OCI-LY3 (cell line): ENCODE measurements at regions not wholly inside any gene's neighbourhood (a gene's known extent, or its start where the extent isn't known, plus 50 kb on each side); places are given as distances from the start of the nearest gene placed in this dataset.

ENCODE experiments used
- H2AFZ ChIP-seq: fragments of 200-600, 300-600 bp; shearing (Covaris generic); 2 replicates; pipeline ENCODE4 v1.6.0; 2014; ENCODE audit warnings: antibody characterized with exemption, low read depth, low read length
- H3K27ac ChIP-seq: fragments of 200-600, 300-600 bp; sonication (generic); 2 replicates; pipeline ENCODE4 v1.5.1; 2014; ENCODE audit warnings: mild to moderate bottlenecking, low read length, moderate library complexity, mixed read lengths
- H3K27me3 ChIP-seq: fragments of 200-600, 300-600 bp; sonication (generic); 2 replicates; pipeline ENCODE4 v1.6.1; 2014; ENCODE audit warnings: low read depth, low read length, mixed read lengths
- H3K36me3 ChIP-seq: fragments of 200-600, 300-600 bp; sonication (generic); replicated peaks from 2 replicates; pipeline ENCODE3; 2014; ENCODE audit warnings: low read depth, low read length, mixed read lengths
- H3K4me1 ChIP-seq: fragments of 300-600, 200-600 bp; sonication (generic); 2 replicates; pipeline ENCODE4 v1.6.1; 2014; ENCODE audit warnings: low read length, mixed read lengths
- H3K4me2 ChIP-seq: fragments of 200-600, 300-600 bp; sonication (generic); 2 replicates; pipeline ENCODE4 v1.6.1; 2014; ENCODE audit warnings: low read length, mixed read lengths
- H3K4me3 ChIP-seq: fragments of 300-600, 200-600 bp; sonication (generic); 2 replicates; pipeline ENCODE4 v1.5.1; 2014; ENCODE audit warnings: antibody characterized with exemption, mild to moderate bottlenecking, low read length, moderate library complexity
- H3K79me2 ChIP-seq: fragments of 300-600, 200-600 bp; shearing (Covaris generic); 2 replicates; pipeline ENCODE4 v1.6.1; 2014; ENCODE audit warnings: mild to moderate bottlenecking, low read length, mixed read lengths
- H3K9ac ChIP-seq: fragments of 300-600, 200-600 bp; shearing (Covaris generic); 2 replicates; pipeline ENCODE4 v1.6.0; 2014; ENCODE audit warnings: mild to moderate bottlenecking, low read length, moderate library complexity
- H3K9me3 ChIP-seq: fragments of 200-600, 300-600 bp; shearing (Covaris generic); 2 replicates; pipeline ENCODE4 v1.6.1; 2014; ENCODE audit warnings: low read length, mixed read lengths; ENCODE audit not compliant: insufficient read depth
- H4K20me1 ChIP-seq: fragments of 200-600, 300-600 bp; sonication (generic); 2 replicates; pipeline ENCODE4 v1.6.1; 2016; ENCODE audit warnings: low read length, mixed read lengths; ENCODE audit not compliant: insufficient read depth
- EZH2phosphoT487 ChIP-seq: fragments of 200-600 bp; shearing (Covaris generic); IDR thresholded peaks from 2 replicates; pipeline ENCODE4 v1.6.1; 2018; ENCODE audit warnings: antibody characterized with exemption, mixed run types, low read depth
- TF ChIP-seq, protein P1 (sequence below): fragments of 200-600, 300-600 bp; sonication (generic); IDR thresholded peaks from 2 replicates; pipeline ENCODE4 v1.5.1; 2014; ENCODE audit warnings: antibody characterized with exemption, low read length, low read depth

GRCh38 chr6:11332463-11332862 lies 100.0 kb upstream of the NEDD9 start:
- H3K9ac ChIP-seq = no peak overlapping the region
- H2AFZ ChIP-seq = no peak overlapping the region
- H4K20me1 ChIP-seq = peaks cover 55% of the 10 kb centered on the region
- TF ChIP-seq EZH2phosphoT487 = no peak
- TF ChIP-seq, protein P1, sequence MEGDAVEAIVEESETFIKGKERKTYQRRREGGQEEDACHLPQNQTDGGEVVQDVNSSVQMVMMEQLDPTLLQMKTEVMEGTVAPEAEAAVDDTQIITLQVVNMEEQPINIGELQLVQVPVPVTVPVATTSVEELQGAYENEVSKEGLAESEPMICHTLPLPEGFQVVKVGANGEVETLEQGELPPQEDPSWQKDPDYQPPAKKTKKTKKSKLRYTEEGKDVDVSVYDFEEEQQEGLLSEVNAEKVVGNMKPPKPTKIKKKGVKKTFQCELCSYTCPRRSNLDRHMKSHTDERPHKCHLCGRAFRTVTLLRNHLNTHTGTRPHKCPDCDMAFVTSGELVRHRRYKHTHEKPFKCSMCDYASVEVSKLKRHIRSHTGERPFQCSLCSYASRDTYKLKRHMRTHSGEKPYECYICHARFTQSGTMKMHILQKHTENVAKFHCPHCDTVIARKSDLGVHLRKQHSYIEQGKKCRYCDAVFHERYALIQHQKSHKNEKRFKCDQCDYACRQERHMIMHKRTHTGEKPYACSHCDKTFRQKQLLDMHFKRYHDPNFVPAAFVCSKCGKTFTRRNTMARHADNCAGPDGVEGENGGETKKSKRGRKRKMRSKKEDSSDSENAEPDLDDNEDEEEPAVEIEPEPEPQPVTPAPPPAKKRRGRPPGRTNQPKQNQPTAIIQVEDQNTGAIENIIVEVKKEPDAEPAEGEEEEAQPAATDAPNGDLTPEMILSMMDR = no peak
- no peak overlapping the region for H3K27ac ChIP-seq
- H3K4me1 ChIP-seq = 0 out of 2 replicates have a peak, but pooled peaks cover 17% of the 10 kb centered on the region
- no peak overlapping the region for H3K4me2 ChIP-seq
- no peak overlapping the region for H3K4me3 ChIP-seq
- H3K79me2 ChIP-seq = peaks cover 84% of the 10 kb centered on the region
- H3K36me3 ChIP-seq = peaks cover 39% of the 10 kb centered on the region
- no peaks in the 10 kb centered on the region for H3K27me3 ChIP-seq
- H3K9me3 ChIP-seq = no peaks in the 10 kb centered on the region

GRCh38 chr6:11331111-11331510 lies 98.6 kb upstream of the NEDD9 start:
- TF ChIP-seq EZH2phosphoT487 = no peak
- TF ChIP-seq, protein P1 = no peak
- no peaks in the 10 kb centered on the region for H3K27me3 ChIP-seq
- H3K9me3 ChIP-seq = no peaks in the 10 kb centered on the region
- H4K20me1 ChIP-seq = peaks cover 57% of the 10 kb centered on the region
- H3K27ac ChIP-seq = no peak overlapping the region
- H3K36me3 ChIP-seq = peaks cover 48% of the 10 kb centered on the region
- H2AFZ ChIP-seq = no peak overlapping the region
- H3K4me3 ChIP-seq = no peak overlapping the region
- peaks cover 83% of the 10 kb centered on the region for H3K79me2 ChIP-seq
- H3K4me2 ChIP-seq = no peak overlapping the region
- 0 out of 2 replicates have a peak, but pooled peaks cover 17% of the 10 kb centered on the region for H3K4me1 ChIP-seq
- H3K9ac ChIP-seq = no peak overlapping the region

GRCh38 chr6:11330413-11330760 lies 97.9 kb upstream of the NEDD9 start:
- Histone ChIP-seq H2AFZ (no peak overlapping the region), H4K20me1 (peaks cover 51% of the 10 kb centered on the region), H3K27ac (no peak overlapping the region), H3K4me3 (no peak overlapping the region), H3K4me2 (no peak overlapping the region), H3K9ac (no peak overlapping the region), H3K4me1 (peaks cover 19% of the 10 kb centered on the region; the same call in 1 of the 2 replicates), H3K79me2 (peaks cover 81% of the 10 kb centered on the region), H3K9me3 (no peaks in the 10 kb centered on the region), H3K27me3 (no peaks in the 10 kb centered on the region), H3K36me3 (peaks cover 48% of the 10 kb centered on the region)
- TF ChIP-seq, protein P1 = no peak
- no peak for TF ChIP-seq EZH2phosphoT487

DNA sequence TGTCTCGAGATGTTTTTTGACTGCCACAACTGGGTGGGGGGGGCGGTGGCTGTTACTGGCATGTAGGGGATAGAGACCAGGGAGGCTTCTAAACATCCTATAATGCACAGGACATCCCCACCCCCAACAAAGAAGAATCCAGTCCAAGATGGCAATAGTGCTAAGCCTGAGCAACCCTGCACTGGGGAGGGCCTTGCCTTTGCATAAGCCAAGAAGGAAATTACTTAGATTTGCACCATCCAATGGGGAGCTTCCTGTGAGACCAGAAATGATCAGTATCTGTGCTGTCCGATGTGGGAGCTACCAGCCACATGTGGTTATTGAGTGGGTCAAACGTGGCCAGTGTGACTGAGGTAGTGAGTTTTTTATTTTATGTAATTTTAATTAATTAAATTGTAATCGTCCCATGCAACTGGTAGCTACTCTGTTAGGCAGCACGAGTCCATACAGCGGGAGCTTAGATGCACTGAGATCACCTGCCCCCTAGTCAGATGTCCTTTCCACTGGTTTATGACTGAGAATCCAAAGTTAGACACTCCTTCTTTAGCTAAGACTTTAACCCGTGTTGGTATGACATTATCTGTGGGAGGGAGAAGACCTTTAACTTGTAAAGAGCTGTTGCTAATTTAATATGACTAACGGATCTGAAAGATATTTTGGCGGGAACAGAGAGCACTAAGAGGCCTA lies 97.4 kb upstream of the NEDD9 start:
- Histone ChIP-seq H3K9ac (no peak overlapping the region), H3K36me3 (peaks cover 48% of the 10 kb centered on the region), H3K4me1 (peaks cover 22% of the 10 kb centered on the region)

More for the DNA sequence above, 97.4 kb upstream of the NEDD9 start:
- no peaks in the 10 kb centered on the region for H3K27me3 ChIP-seq
- no peak overlapping the region for H3K4me3 ChIP-seq
- peaks cover 80% of the 10 kb centered on the region for H3K79me2 ChIP-seq
- TF ChIP-seq EZH2phosphoT487 = no peak
- TF ChIP-seq, protein P1 = no peak
- peaks cover 48% of the 10 kb centered on the region for H4K20me1 ChIP-seq
- H2AFZ ChIP-seq = no peak overlapping the region
- no peak overlapping the region for H3K4me2 ChIP-seq
- no peak overlapping the region for H3K27ac ChIP-seq
- no peaks in the 10 kb centered on the region for H3K9me3 ChIP-seq
